Activated naive CD8-positive, alpha-beta T cell treated with anti-CD3 and anti-CD28 coated beads for 36 hours (primary cell): ENCODE measurements at regions not wholly inside any gene's neighbourhood (a gene's known extent, or its start where the extent isn't known, plus 50 kb on each side); places are given as distances from the start of the nearest gene placed in this dataset.

Experiments used
- DNase-seq: peaks from one replicate; pipeline ENCODE4 v3.0.0; 2021
- H3K27ac Mint-ChIP-seq: one replicate; pipeline ENCODE4 v1.8.0; 2022; ENCODE audit warnings: mild to moderate bottlenecking, moderate library complexity, mixed read lengths
- H3K27me3 Mint-ChIP-seq: one replicate; pipeline ENCODE4 v1.8.0; 2022; ENCODE audit warnings: mild to moderate bottlenecking, mixed read lengths
- H3K36me3 Mint-ChIP-seq: one replicate; pipeline ENCODE4 v1.8.0; 2021; ENCODE audit warnings: mild to moderate bottlenecking, mixed read lengths
- H3K4me1 Mint-ChIP-seq: one replicate; pipeline ENCODE4 v1.8.0; 2021; ENCODE audit warnings: mixed read lengths
- H3K4me3 Mint-ChIP-seq: one replicate; pipeline ENCODE4 v1.8.0; 2022; ENCODE audit warnings: mild to moderate bottlenecking, moderate library complexity, mixed read lengths
- H3K9me3 Mint-ChIP-seq: one replicate; pipeline ENCODE4 v1.8.0; 2022; ENCODE audit warnings: mixed read lengths

DNA sequence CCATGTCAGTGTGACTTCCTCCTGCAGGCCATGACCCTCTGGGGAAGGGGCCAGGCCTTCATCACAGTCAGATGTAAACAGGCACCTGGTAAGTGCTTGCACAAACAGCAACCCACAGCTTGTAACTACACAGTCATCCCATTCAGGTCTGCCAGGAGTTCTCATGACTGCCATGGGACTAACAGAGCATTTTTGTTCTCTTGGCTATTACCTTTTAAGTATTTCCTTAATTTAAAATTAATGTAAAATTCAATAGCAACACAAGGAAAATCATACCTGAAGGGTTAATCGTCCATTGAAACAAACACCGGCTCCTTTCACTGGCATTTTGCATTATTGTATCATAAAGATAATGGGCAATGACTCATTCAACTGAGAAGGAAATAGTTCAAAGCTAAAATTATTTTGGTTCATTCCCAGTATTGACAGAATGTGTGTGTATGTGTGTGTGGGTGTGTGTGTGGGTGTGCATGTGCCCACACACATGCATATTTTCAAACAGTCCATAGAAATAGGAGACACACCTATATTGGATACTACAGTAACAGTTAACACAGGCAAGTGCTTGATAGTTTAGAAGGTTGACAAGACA lies 307.9 kb downstream of the WDR11 start:
- peaks cover 3% of the 10 kb centered on the region for H3K9me3 Mint-ChIP-seq
- no peaks in the 10 kb centered on the region for H3K27me3 Mint-ChIP-seq
- no peak overlapping the region for H3K4me3 Mint-ChIP-seq
- DNase-seq = no peak
- H3K36me3 Mint-ChIP-seq = no peaks in the 10 kb centered on the region
- no peaks in the 10 kb centered on the region for H3K4me1 Mint-ChIP-seq
- H3K27ac Mint-ChIP-seq = no peak overlapping the region

DNA sequence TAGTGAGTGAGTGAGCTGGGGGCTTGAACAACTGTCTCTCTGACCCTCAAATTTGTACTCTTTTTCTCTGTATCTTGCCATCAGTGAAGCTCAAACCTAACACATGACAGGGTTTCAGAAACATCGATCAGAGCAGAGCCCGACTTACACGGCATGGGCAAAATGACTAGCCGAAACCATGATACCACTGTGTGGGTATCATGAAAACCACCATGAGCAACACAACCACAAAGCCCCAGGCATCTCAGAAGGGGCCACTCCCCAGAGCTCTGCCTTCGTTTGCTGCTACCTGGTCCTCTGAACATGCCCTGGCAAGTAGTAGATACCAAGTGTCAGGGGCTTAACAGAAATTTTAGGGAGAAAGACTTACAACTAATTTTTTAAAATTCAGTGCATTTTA lies 308.5 kb downstream of the WDR11 start:
- H3K27me3 Mint-ChIP-seq = no peaks in the 10 kb centered on the region
- no peak for DNase-seq
- H3K4me3 Mint-ChIP-seq = no peak overlapping the region
- no peak overlapping the region for H3K27ac Mint-ChIP-seq
- peaks cover 3% of the 10 kb centered on the region for H3K9me3 Mint-ChIP-seq
- H3K4me1 Mint-ChIP-seq = no peaks in the 10 kb centered on the region
- H3K36me3 Mint-ChIP-seq = no peaks in the 10 kb centered on the region

DNA sequence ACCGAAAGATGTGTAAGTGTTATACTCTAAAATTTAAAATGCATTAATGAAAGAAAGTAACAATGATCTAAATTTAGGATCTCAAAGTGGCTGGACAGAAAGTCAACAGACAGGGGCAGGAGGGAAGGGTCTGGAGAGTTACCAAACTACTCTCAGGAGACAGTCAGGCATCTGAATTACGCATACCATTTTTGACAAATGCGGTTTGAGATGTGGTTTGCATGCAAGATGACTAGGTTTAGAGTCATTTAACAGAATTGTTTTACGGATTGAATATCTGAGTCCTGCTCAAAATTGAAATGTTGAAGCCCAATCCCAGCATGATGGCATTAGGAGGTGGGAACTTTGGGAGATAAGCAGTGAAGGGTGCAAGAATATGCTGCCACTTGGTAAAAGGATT lies 314.1 kb downstream of the WDR11 start:
- no peak for DNase-seq

DNA sequence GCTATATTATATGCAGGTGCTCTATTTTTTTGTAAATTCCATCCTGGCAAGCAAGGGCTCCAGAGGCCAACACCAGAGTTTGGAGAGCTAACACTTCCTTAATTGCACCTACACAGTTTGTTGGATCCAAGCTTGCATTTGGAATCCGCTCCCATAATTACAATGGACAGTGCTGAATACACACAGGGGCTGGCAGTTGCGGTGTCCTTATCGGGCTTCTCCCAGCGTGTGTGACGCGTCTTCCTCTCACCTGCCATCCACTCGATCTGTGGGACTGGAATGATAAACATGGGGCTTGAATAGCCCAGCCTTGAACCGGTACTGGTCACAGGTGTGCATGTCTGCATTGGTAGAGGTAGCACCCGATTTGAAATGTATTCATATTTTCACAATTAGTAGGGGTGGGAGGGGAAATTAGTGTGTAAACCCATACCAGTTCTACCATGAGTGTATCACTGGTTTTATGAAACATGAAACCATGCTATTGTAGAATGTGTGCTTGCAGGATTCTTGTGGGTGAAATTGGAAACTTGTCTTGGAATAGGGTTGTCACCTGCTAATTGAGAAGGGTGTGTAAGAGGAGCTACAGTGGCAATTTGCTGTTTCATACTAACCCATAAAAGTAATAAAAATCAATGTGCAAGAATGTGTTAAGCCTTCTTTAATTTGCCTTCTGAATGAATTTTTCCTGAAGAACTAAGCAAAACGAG lies 316.5 kb downstream of the WDR11 start:
- Mint-ChIP-seq H3K4me3 (no peak overlapping the region), H3K9me3 (no peaks in the 10 kb centered on the region), H3K36me3 (no peaks in the 10 kb centered on the region), H3K27ac (no peak overlapping the region), H3K27me3 (no peaks in the 10 kb centered on the region), H3K4me1 (no peaks in the 10 kb centered on the region)
- no peak for DNase-seq

More for the DNA sequence above, 314.1 kb downstream of the WDR11 start:
- Mint-ChIP-seq H3K9me3 (no peaks in the 10 kb centered on the region), H3K36me3 (no peaks in the 10 kb centered on the region), H3K4me3 (no peak overlapping the region), H3K27me3 (no peaks in the 10 kb centered on the region), H3K4me1 (no peaks in the 10 kb centered on the region), H3K27ac (no peak overlapping the region)

DNA sequence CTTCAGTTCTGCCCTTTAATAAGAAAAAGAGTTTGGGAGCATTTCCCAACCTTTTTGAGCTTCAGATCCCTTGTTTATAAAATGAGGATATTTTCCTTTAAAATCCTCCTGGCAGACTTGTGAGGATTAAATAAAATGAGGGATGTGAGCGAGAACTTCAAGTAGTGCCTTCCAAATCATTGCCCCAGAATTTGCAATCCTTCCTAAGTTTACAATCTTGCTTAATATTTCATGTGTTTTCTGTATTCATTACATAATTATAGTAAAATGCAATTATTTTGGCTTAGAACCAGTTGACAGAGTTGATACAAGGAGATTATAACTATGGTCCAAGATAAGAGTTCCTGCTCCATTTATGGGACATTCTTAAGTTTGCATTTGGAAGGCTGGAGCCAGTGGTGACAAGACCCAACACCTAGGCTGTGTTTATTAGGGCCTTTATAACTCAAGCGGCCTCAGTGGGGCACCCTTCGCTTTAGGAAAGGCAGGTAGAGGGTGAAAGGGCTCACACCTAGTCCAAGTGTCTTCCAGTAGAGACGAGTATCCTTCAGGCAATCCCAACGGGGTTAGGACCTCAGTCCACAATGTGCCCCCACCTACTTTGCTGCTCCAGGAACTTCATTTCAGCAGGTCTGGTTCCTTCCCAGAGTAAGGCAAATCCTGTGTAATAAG lies 317.5 kb downstream of the WDR11 start:
- no peaks in the 10 kb centered on the region for H3K27me3 Mint-ChIP-seq
- H3K9me3 Mint-ChIP-seq = no peaks in the 10 kb centered on the region
- no peak overlapping the region for H3K27ac Mint-ChIP-seq
- no peak for DNase-seq
- no peaks in the 10 kb centered on the region for H3K36me3 Mint-ChIP-seq
- H3K4me1 Mint-ChIP-seq = no peaks in the 10 kb centered on the region
- no peak overlapping the region for H3K4me3 Mint-ChIP-seq

DNA sequence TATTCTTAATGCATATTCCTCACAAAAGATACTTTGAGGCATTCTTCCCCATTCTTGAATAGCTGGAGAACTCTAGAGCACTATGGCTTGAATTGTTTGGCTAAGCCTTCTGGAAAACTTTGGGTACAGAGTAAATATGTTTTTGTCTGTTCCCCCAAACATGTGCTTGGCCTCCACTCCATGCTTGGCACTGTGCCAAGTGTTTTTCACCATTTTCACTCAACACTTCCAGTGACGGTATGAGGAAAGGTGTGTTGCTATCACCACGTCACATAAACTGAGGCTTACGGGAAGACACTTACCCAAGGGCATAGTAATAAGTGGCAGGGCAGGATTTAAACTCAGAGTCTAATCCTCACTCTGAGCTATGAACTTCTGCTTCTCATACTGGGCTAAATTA lies 318.2 kb downstream of the WDR11 start:
- no peak for DNase-seq
- H3K27ac Mint-ChIP-seq = no peak overlapping the region

DNA sequence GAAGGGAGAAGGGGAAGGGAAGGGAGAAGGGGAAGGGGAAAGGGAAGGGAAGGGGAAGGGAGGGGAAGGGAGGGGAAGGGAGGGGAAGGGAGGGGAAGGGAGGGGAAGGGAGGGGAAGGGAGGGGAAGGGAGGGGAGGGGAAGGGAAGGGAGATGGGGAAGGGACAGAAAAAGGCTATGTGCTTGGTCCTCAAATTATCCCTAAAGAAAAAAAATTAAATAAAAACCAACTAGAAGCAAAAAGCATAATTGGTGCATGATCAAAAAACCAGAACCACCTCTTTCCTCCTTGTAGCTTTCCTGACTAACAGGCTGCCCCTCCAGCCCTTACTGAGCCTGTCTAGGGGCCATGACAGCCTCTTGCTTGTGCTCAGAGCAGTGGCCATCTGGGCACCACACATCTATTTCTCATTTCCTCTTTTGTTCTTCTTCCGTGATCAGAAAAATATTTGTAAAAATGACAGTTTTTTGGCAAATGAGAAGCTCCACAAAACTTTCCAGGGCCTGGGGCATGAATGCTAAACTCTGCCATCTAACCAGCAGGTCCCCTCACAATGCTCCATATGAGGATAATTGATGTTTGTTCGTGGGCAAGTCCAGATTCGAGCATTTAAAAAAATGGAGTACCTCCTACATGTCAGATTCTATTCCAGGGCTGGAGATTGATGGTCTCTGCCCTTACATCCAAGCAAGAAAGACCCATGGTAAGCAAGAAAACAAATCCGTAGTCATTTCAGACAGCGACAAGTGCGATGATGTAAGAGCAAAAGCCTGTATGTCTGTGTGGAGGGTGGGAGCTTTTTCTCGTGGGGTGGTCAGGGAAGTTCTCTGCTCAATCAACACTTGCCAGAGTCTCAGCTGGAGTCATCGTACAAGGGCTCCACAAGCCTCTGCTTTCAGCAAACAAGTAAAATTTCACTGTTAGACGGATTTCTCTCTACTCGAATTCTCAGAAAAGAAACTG lies 320.9 kb downstream of the WDR11 start:
- no peak for DNase-seq
- no peaks in the 10 kb centered on the region for H3K9me3 Mint-ChIP-seq
- H3K4me1 Mint-ChIP-seq = no peaks in the 10 kb centered on the region
- H3K4me3 Mint-ChIP-seq = no peak overlapping the region
- no peaks in the 10 kb centered on the region for H3K27me3 Mint-ChIP-seq
- no peaks in the 10 kb centered on the region for H3K36me3 Mint-ChIP-seq
- no peak overlapping the region for H3K27ac Mint-ChIP-seq

More for the DNA sequence above, 318.2 kb downstream of the WDR11 start:
- H3K27me3 Mint-ChIP-seq = no peaks in the 10 kb centered on the region
- no peak overlapping the region for H3K4me3 Mint-ChIP-seq
- H3K9me3 Mint-ChIP-seq = no peaks in the 10 kb centered on the region
- H3K4me1 Mint-ChIP-seq = no peaks in the 10 kb centered on the region
- no peaks in the 10 kb centered on the region for H3K36me3 Mint-ChIP-seq

DNA sequence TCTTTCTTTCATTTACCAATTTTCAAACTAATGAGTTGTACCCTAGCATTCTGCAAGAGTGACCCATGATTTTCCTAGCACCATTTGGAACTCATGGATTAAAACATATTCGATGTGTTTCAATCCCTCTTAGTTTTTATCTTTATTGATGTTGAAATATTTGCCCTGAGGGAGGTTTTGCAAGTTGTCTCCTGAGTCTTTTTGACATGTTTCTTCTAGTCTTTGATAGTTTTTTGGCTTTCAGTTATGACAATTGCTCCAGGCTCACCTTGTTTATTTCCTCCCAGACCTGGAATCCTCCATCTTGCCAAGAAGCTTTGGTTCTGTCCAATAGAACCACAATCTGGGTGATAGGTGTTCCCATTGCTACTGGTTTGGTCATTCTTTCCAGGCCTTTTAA lies 327.8 kb downstream of the WDR11 start:
- no peaks in the 10 kb centered on the region for H3K9me3 Mint-ChIP-seq
- H3K4me1 Mint-ChIP-seq = no peaks in the 10 kb centered on the region
- H3K36me3 Mint-ChIP-seq = no peaks in the 10 kb centered on the region
- no peaks in the 10 kb centered on the region for H3K27me3 Mint-ChIP-seq
- no peak overlapping the region for H3K4me3 Mint-ChIP-seq
- no peak for DNase-seq
- H3K27ac Mint-ChIP-seq = no peak overlapping the region

DNA sequence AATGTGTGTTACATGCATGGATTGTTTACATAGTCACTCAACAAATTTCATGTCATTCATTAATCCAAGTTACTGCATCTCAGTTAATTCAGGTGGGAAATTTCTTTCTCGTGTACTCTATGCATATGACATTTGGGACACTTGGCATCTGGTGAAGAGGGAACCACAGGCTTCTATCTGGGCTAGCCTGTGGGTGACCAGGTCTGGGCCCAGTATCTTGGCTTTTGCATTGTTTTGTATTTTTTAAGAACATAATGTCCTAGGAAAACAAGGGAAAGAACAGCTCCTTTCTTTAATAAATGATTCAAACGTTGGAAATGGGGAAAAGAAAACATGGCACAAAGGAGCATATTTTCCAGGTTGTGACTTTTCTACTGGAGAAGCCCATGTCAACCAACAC lies 331.1 kb downstream of the WDR11 start:
- no peak for DNase-seq
- no peaks in the 10 kb centered on the region for H3K4me1 Mint-ChIP-seq
- no peaks in the 10 kb centered on the region for H3K36me3 Mint-ChIP-seq
- H3K4me3 Mint-ChIP-seq = no peak overlapping the region
- H3K27me3 Mint-ChIP-seq = no peaks in the 10 kb centered on the region
- H3K9me3 Mint-ChIP-seq = no peaks in the 10 kb centered on the region
- H3K27ac Mint-ChIP-seq = no peak overlapping the region

DNA sequence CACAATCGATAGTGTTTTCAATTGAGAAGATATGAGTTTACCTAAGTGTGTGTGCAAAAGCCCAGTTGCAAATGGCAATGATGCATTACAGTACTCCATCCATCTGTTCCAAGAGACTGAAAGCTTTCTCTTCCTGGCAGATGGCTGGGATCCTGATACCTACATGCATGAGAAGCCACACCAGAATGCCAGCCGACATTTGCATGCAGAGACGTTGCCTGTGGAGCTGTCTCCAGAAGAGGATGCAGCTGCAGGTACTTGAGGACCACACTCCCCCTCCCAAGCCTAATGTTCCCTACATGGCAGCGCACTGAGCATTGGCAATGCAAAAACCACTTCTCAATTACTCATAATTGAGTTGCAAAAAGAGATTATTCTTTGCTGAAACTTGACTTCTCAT lies 332.1 kb downstream of the WDR11 start:
- Mint-ChIP-seq H3K9me3 (no peaks in the 10 kb centered on the region), H3K27me3 (no peaks in the 10 kb centered on the region), H3K4me1 (no peaks in the 10 kb centered on the region), H3K36me3 (no peaks in the 10 kb centered on the region), H3K4me3 (no peak overlapping the region), H3K27ac (no peak overlapping the region)
- DNase-seq = no peak

DNA sequence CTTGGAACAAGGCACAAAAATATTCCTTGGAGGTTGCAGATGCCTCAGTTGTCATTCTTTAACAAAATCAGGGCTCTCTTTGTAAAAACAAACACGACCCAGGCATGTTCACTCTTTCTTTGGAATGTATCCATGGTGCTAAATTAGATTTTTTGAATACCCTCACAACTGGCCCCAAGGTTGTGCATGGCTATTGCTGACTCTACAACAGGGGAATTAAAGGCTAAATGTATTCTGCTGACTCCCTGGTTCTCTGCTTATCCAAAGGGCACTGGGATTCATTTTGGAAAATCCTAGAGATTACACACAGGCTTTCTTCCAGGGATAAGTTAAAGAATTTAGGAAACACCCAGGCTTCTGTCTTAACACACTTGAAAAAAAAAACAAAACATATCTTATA lies 332.5 kb downstream of the WDR11 start:
- Mint-ChIP-seq H3K4me3 (no peak overlapping the region), H3K9me3 (no peaks in the 10 kb centered on the region), H3K27ac (no peak overlapping the region), H3K36me3 (no peaks in the 10 kb centered on the region), H3K4me1 (no peaks in the 10 kb centered on the region), H3K27me3 (peaks cover under 1% of the 10 kb centered on the region)
- no peak for DNase-seq

DNA sequence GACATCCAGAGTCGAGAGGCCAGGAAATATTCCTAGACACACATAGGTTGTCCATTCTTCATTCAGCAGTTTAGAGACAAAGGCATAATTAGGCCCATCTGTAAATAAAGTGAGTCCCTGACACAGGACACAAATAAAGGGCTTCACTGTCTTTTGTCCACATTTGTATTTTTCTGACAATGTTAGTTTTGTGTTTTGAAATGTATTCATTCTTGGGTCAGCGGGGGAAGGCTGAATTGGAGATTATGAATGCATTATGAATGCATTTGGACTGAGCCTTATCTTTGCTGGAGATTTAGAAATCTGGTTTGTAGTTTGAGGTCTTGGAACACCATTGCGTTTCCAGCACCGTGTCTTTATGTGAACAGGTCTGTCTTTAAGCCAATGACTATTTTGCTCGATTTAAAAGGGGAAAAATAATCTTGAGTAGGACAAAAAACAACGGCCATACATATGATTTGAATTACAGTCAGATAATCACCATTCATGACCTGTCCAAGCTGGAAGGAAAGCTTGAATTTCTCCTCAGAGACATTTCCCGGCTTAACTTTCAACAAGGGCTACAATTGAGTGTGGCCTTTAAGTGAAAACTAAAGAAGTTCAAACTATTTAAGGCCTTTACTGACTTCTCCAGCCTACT lies 334.8 kb downstream of the WDR11 start:
- Mint-ChIP-seq H3K4me3 (no peak overlapping the region), H3K27ac (no peak overlapping the region), H3K27me3 (peaks cover 3% of the 10 kb centered on the region), H3K4me1 (no peaks in the 10 kb centered on the region), H3K9me3 (peaks cover 2% of the 10 kb centered on the region), H3K36me3 (no peaks in the 10 kb centered on the region)
- no peak for DNase-seq

DNA sequence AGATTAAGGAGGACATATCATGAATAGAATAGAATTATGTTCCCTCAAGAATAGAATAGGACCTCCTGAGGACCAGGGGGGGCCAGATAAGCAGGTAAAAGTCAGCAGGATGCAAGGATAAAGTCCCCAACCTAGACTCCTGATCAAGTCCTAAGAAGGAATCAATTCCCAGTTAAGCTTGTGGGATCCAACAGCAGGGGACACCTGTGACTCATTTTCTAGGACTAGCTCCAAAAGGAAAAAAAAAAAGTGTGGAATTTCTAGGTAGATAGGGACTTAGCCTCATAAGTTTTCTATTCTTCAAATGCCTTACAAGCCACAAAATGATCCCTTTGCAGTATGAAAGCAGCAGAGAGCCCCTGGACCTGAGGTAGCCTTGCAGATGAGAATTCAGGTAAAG lies 336.2 kb downstream of the WDR11 start:
- Mint-ChIP-seq H3K36me3 (no peaks in the 10 kb centered on the region), H3K27me3 (peaks cover 3% of the 10 kb centered on the region), H3K27ac (no peak overlapping the region), H3K4me1 (no peaks in the 10 kb centered on the region), H3K4me3 (no peak overlapping the region), H3K9me3 (peaks cover 2% of the 10 kb centered on the region)
- no peak for DNase-seq

DNA sequence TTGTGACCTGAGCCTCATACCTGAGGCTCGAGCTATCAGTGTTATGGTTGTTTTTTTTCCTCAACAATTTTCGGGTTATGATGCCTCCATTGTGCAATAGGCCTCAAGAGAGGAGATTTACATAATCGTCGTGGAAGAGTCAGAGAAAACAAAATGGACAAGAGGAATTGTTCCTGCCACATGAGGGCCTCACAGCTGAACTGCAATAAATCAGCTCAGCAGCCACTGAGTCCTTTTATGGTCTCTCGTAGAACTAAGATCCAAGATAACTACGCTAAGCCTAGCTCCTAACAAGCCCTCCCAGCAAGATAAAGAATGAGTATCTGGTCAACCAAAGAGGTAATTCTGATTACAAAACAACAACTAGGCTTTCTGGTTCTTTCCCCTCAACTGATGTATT lies 336.8 kb downstream of the WDR11 start:
- DNase-seq = no peak
- Mint-ChIP-seq H3K27ac (no peak overlapping the region), H3K27me3 (peaks cover 3% of the 10 kb centered on the region)

DNA sequence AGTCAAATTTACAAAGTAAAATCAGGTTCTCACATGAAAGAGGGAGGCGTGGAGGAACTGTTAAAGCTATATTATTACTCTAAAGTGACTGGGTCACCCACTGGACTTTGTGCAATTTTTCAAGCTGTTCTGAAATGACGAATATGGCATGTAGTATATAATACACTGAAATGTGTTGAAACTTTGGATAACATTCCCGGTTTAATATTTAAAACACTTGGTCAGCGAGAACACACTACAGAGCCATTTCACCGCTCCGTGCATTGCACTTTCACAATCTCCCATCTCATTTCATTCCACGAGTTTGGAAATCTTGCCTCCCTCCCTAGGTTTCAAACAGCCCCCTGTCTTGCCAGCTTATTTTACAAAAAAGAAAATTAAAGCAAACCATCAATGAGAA lies 337.9 kb downstream of the WDR11 start:
- H3K27ac Mint-ChIP-seq = no peak overlapping the region
- H3K4me1 Mint-ChIP-seq = no peaks in the 10 kb centered on the region
- H3K36me3 Mint-ChIP-seq = no peaks in the 10 kb centered on the region
- H3K27me3 Mint-ChIP-seq = peaks cover 3% of the 10 kb centered on the region
- no peak for DNase-seq
- H3K9me3 Mint-ChIP-seq = peaks cover 2% of the 10 kb centered on the region
- no peak overlapping the region for H3K4me3 Mint-ChIP-seq

More for the DNA sequence above, 336.8 kb downstream of the WDR11 start:
- H3K9me3 Mint-ChIP-seq = peaks cover 2% of the 10 kb centered on the region
- H3K36me3 Mint-ChIP-seq = no peaks in the 10 kb centered on the region
- no peak overlapping the region for H3K4me3 Mint-ChIP-seq
- H3K4me1 Mint-ChIP-seq = no peaks in the 10 kb centered on the region
